ENCODE measurements at regions not wholly inside any gene's neighbourhood (a gene's known extent, or its start where the extent isn't known, plus 50 kb on each side); places are given as distances from the start of the nearest gene placed in this dataset.

DNA sequence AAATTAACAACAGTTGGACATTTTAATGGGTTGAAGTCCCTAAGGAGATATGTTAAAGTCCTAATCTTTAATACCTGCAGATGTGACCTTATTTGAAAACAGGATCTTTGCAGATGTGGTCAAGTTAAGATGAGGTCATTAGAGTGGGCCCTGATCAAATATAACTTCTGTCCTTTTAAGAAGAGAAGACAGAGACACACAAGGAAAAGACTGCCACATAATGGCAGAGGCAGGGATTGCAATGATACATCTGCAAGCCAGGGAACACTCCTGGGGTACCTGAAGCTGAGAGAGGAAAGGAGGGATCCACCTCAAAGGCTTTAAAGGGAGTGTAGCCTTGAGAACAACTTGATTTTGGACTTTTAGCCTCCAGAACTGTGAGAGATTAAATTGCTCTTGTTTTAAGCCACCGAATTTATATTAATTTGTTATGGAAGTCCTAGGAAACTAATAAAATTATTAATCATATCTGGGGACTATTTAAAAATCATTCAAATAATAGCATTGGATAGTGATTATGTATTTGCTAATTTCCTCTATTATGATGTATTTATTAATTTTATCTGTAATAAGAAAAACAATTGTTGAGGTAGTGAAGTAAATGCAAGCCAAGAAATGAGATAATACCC is 700.0 kb upstream of the PCDH15 start:
- TF ChIP-seq POLR2A (IDR thresholded peaks at IDR 0.05; ENCODE audit: low read depth, low read length): no peak
- FAIRE-seq (peak; percentile 95), DNase-seq (ENCODE audit: insufficient read length, low spot score) (no peak)

DNA sequence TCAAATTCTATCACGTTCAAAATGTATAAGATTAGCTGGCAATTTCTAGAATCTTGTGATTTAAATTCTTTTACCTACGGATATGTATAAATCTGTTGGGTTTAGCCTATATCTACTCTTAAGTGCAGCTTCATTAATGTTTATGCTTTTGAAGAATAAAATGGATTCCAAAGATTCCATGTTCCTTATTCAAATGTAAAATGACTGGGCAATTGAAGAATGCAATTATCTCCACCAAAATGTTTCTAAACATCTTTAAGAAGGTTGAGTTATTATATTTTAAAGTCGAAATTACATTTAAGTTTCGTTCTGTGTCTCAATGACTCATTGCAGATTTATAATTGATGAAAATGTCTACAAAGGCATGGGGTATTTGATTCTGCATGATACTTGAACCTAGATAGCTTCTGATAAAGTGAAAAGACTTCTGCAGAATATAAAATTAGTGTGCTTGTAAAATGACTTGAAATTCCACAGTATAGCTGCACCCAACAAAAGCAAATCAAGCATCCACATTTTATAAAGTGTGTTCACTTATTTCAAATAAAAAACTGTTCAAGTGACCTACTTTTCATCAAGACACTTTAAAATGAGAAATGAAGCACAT is 697.0 kb upstream of the PCDH15 start:
- no peak for DNase-seq (ENCODE audit: insufficient read length, low spot score)
- TF ChIP-seq POLR2A (IDR thresholded peaks at IDR 0.05; ENCODE audit: low read depth, low read length): no peak
- no peak for FAIRE-seq

DNA sequence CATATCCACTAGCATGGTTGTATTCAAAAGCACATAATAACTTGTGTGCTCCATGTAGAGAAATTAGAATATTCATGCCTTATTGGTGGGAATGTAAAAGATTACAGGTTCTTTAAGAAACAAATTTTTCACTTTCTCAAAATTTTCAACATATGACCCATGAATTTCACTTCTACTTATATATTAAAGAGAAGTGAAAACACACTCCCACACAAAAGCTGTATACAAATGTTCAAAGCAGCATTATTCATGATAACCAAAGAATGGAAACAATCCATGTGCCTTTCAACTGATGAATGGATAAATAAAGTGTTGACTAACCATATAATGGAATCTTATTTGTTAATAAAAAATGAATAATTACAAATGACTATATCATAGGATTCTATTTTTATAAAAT is 694.5 kb upstream of the PCDH15 start:
- TF ChIP-seq POLR2A (IDR thresholded peaks at IDR 0.05; ENCODE audit: low read depth, low read length): no peak
- DNase-seq (ENCODE audit: insufficient read length, low spot score) (no peak), FAIRE-seq (no peak)

DNA sequence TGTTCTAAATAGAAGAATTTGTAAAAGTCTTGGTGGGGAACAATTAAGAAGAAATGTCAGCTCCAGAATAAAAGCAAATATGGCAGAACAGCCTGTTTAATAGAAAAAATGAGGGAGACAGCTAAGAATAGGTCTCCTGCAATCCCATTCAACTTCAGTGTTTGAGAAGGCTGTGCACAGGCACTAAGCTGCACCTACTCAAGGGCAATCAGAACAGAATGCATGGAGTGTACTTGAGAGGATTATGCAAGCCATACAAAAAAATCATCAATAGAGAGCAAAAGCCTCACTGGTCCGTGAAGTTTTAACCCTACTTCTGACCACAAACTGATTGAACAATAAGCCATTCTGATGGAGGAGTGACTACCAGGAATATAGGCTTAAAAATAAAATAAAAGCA is 690.7 kb upstream of the PCDH15 start:
- no peak for TF ChIP-seq POLR2A (IDR thresholded peaks at IDR 0.05; ENCODE audit: low read depth, low read length)
- FAIRE-seq (no peak), DNase-seq (ENCODE audit: insufficient read length, low spot score) (no peak)

DNA sequence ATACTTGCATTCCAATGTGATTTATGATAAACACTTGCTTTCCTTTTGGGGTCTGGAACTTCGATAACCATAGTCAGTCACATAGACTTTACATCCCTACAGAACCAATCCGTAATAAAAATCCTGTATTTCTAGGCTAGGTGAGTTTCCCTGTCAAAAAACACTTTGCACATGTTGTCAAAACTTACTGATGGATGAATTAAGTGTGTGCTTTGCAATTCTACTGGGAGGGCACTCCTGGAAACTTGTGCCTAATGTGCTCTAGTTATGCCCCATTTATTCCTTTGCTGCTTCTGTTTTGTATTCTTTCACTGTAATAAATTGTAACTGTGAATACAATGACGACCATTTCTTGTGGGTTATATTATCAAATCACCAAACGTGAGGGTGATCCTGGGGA is 684.8 kb upstream of the PCDH15 start:
- DNase-seq (ENCODE audit: insufficient read length, low spot score) (no peak), FAIRE-seq (no peak)
- no peak for TF ChIP-seq POLR2A (IDR thresholded peaks at IDR 0.05; ENCODE audit: low read depth, low read length)

DNA sequence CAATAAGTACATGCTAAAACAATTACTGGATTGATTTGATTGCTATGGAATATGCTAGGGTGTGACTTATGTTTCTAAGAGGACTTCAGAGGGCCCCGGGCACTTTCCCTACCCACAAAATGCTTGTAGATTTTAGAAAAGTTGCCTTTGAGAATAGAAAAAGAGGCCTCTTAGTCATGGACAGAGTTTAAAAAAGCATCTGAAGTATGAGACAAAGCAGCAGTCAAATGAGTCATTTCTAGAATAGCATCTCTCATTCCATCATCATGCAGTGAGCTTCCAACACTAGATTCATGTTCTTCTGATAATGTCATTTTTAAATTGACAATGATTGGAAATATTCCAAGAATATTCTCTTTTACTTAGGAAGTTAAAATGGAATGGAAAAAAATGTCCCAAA is 675.1 kb upstream of the PCDH15 start:
- no peak for TF ChIP-seq POLR2A (IDR thresholded peaks at IDR 0.05; ENCODE audit: low read depth, low read length)
- FAIRE-seq (no peak), DNase-seq (ENCODE audit: insufficient read length, low spot score) (no peak)

DNA sequence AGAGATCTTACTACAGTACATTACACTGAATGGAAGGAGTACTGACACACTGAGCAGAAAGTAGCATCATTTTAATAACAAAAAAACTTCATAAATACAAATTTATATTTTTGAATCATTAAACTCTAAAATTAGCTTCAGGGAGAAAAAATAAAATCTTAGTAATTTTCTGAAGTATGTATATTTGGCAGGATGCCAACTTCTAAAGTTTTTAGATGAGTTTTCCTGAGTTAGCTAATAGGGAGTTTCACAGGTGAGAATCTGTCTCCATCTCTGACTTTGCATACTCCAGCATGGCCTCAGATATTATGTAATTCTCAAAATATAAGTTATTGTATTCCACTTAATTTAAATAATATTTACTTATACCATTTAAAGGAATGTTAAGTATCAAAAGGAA is 673.2 kb upstream of the PCDH15 start:
- no peak for TF ChIP-seq POLR2A (IDR thresholded peaks at IDR 0.05; ENCODE audit: low read depth, low read length)
- DNase-seq (ENCODE audit: insufficient read length, low spot score) (no peak), FAIRE-seq (no peak)

DNA sequence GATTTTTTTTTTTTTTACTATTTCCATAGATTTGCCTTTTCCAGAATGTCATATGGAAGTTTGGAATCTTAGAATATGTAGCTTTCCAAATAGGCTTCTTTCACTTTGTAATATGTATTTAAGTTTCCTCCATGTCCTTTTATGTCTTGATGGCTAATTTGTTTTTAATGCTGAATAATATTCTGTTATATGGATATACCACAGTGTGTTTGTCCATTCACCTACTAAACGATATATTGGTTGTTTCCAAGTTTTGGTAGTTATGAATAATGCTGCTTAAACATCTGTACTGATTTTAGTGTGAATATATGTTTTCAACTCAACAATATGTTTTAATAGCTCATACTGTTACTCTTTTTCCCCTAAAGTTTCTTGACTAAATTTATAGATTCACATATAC is 669.8 kb upstream of the PCDH15 start:
- FAIRE-seq: no peak
- TF ChIP-seq POLR2A (IDR thresholded peaks at IDR 0.05; ENCODE audit: low read depth, low read length): no peak
- no peak for DNase-seq (ENCODE audit: insufficient read length, low spot score)

DNA sequence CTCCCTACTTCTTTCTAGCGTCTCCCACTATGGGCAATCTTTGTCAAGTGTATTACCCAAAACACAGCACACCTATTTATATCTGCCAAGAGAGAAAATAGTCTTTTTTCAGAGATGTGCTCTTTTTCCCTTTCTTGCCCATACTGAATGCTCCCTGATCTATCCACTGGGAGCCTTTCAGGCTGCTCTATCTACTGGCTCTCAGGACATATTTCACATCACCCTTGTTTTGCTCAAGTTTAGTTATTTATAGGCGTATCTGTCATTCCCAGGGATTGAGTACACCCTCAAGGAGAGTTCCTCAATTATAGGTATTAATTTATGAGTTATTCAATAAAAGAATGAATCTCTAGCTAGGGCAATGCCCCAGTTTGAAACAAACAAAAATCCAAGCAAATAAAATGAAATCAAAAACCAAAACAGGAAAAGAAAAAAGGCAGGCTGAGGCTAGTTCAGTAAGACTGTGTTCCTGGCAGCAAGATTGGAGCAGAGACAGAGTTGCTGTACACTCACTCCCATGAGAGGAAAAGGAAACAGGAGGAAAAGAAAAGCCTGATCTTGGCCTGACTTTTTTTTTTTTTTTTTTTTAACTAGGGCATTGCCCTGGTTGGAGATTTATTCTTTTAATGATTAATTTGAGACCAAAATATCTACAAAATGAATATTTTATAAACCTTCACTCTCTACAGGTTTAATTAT is 665.9 kb upstream of the PCDH15 start:
- no peak for FAIRE-seq
- DNase-seq (ENCODE audit: insufficient read length, low spot score): no peak
- TF ChIP-seq POLR2A (IDR thresholded peaks at IDR 0.05; ENCODE audit: low read depth, low read length): no peak

DNA sequence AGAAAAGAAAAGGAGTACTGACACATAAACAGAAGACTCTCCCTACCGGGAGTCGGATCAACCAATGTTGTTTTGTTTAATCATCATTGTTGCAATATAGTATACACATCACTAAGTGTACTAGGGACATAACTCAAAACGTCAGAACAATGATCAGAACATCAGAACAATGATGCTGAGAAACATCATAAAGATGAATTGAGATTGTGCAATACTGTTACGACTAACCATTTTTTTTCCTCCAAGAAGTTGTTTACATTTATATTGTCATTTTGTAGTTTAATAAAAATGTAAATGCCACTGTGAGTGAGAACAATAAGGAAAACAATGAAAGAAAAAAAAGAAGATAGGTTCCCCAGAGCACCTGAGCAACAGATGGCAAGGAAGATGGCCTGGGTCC is 663.1 kb upstream of the PCDH15 start:
- FAIRE-seq: no peak
- no peak for TF ChIP-seq POLR2A (IDR thresholded peaks at IDR 0.05; ENCODE audit: low read depth, low read length)
- DNase-seq (ENCODE audit: insufficient read length, low spot score): no peak

DNA sequence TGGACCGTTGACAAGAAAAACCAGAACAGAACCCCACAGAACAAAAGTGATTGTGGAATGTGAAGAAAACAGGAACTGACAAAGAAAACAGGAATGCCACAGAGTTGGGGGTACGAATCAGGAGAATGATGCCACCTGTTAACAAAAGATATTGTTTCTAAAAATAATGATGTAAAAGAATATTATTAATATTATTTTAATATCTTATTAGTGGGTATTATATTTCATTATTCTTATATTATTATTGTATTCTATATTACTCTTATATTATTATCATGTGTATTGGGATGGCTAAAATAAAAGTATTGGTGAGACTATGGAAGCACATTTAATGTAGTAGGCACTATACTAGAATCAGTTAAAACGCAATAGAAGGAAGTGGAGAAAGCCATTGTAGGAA is 659.0 kb upstream of the PCDH15 start:
- DNase-seq (ENCODE audit: insufficient read length, low spot score) (no peak), FAIRE-seq (no peak)
- TF ChIP-seq POLR2A (IDR thresholded peaks at IDR 0.05; ENCODE audit: low read depth, low read length): no peak

DNA sequence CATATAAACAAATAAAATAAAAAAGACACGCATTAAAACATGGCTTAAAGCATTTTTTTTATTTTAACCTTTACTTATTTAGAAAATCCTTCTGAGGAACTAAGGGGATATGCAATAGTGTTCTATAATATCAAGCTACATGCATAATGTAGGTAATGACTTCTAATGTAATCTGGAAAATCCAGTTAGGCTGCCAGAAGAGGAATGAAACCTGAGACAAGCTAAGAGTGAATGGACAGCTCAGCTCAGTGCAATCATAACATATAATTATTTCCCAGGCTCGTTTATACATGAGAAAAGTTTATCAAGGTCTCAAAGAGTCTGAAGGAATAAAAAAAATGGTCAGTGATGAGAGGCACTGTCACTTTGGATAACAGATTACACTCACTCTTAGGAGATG is 649.0 kb upstream of the PCDH15 start:
- no peak for TF ChIP-seq POLR2A (IDR thresholded peaks at IDR 0.05; ENCODE audit: low read depth, low read length)
- no peak for FAIRE-seq

DNA sequence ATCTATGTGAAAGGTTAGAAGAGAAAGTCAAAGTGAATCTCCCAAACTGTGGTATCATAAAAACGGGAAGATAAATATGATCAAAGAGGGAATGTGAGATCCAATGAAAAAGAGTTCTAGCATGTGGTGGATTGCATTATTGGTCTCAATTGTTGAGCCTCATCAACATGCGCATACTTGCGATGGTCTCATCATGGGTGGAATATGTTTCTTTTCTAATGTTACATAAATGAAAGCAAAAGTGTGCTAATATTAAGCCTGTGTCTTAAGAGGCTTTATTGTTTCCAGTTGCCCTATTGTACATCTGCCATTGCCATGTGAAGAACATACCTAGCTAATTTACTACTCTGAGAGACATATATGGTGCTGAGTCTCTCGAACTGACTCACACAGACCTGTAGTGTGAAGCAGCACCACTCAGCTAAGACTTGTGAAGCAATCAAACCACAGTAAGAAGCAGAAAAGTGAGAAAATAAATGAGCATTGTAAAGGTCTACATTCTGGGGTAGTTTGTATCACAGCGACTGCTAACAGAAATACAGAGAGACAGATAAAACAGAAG is 645.5 kb upstream of the PCDH15 start:
- TF ChIP-seq POLR2A (IDR thresholded peaks at IDR 0.05; ENCODE audit: low read depth, low read length): no peak
- FAIRE-seq (no peak), DNase-seq (ENCODE audit: insufficient read length, low spot score) (no peak)

More for the DNA sequence above, 649.0 kb upstream of the PCDH15 start:
- no peak for DNase-seq (ENCODE audit: insufficient read length, low spot score)

DNA sequence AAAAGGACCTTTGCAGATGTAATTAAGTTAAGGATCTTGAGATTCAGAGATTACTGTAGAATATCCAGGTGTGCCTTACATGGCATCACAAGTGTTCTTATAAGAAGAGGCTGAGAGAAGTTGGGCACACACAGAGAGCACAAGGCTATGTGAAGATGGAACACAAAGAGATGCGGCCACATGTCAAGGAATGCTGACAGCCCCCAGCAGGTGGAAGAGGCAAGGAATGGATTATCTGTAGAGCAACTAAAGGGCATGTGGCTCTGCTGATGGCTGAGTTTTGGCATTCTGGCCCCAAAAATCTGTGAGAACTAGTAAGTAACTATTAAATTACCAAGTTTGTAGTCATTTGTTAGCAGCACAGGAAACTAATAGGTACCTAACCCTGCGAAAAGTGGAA is 640.7 kb upstream of the PCDH15 start:
- DNase-seq (ENCODE audit: insufficient read length, low spot score): no peak
- TF ChIP-seq POLR2A (IDR thresholded peaks at IDR 0.05; ENCODE audit: low read depth, low read length): no peak
- FAIRE-seq: no peak

DNA sequence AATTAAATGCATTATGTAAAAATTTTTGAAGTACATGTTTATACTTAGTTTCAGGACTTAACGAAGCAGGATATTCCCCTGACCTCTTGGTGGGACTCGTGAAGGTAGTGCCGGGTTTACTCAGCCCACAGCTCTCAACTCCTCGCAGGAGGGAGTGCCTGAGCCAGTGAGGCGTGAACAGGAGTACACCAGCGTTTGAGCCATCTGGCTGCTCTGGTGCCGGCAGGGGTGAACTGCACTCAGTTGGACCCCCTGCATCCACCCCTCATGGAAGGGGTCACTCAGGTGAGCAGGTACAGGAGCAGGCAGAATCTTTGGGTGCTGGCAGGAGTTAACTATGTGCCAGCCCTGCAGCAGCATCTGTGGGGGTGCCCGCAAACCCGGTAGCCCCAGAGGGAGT is 625.1 kb upstream of the PCDH15 start:
- FAIRE-seq (no peak), DNase-seq (ENCODE audit: insufficient read length, low spot score) (no peak)
- no peak for TF ChIP-seq POLR2A (IDR thresholded peaks at IDR 0.05; ENCODE audit: low read depth, low read length)

Measured in H54 (cell line).